Trophoblast cell (in vitro differentiated cells and primary cell): ENCODE measurements at regions not wholly inside any gene's neighbourhood (a gene's known extent, or its start where the extent isn't known, plus 50 kb on each side); places are given as distances from the start of the nearest gene placed in this dataset.

Experiments used
- DNase-seq, 2 donors: peaks; one replicate each; pipeline ENCODE4 v3.0.0-alpha.2; 2016
- H2AFZ ChIP-seq: 2 replicates; pipeline ENCODE4 v1.6.1; 2013; ENCODE audit warnings: low read length, moderate library complexity, mild to moderate bottlenecking; ENCODE audit not compliant: insufficient read depth, poor library complexity
- H2AK5ac ChIP-seq: 2 replicates; pipeline ENCODE4 v1.6.1; 2013; ENCODE audit warnings: mild to moderate bottlenecking, low read length
- H2BK120ac ChIP-seq: 2 replicates; pipeline ENCODE4 v1.6.1; 2013; ENCODE audit warnings: low read length, mild to moderate bottlenecking, moderate library complexity; ENCODE audit not compliant: insufficient read depth, poor library complexity
- H2BK12ac ChIP-seq: 2 replicates; pipeline ENCODE4 v1.6.1; 2013; ENCODE audit warnings: mild to moderate bottlenecking, low read length, moderate library complexity
- H2BK5ac ChIP-seq: 2 replicates; pipeline ENCODE4 v1.6.1; 2013; ENCODE audit warnings: low read length, low read depth, moderate library complexity, mild to moderate bottlenecking; ENCODE audit not compliant: poor library complexity
- H3K14ac ChIP-seq: 2 replicates; pipeline ENCODE4 v1.6.1; 2013; ENCODE audit warnings: mild to moderate bottlenecking, low read length
- H3K18ac ChIP-seq: 2 replicates; pipeline ENCODE4 v1.6.1; 2013; ENCODE audit warnings: mild to moderate bottlenecking, low read length
- H3K23ac ChIP-seq: 2 replicates; pipeline ENCODE4 v1.6.1; 2013; ENCODE audit warnings: low read length
- H3K27ac ChIP-seq: 2 replicates; pipeline ENCODE4 v1.5.1; 2013; ENCODE audit warnings: low read depth, mild to moderate bottlenecking, inconsistent platforms, low read length, moderate library complexity
- H3K27me3 ChIP-seq: 2 replicates; pipeline ENCODE4 v1.6.1; 2013; ENCODE audit warnings: inconsistent platforms, mild to moderate bottlenecking, low read length, moderate library complexity; ENCODE audit not compliant: insufficient read depth
- H3K36me3 ChIP-seq, 2 experiments: 1 replicate in 1 of 2; 2 replicates in 1 of 2; pipeline ENCODE4 v1.6.1; 2013; ENCODE audit warnings: low read length in 2 of 2, mild to moderate bottlenecking in 2 of 2, moderate library complexity in 1 of 2; ENCODE audit not compliant: insufficient read depth in 2 of 2, control insufficient read depth in 1 of 2
- H3K4ac ChIP-seq: 2 replicates; pipeline ENCODE4 v1.6.1; 2013; ENCODE audit warnings: low read depth, mild to moderate bottlenecking, low read length, moderate library complexity
- H3K4me1 ChIP-seq, 2 experiments: 1 replicate in 1 of 2; 2 replicates in 1 of 2; pipeline ENCODE4 v1.6.1; 2013; ENCODE audit warnings: low read length in 2 of 2, mild to moderate bottlenecking in 2 of 2, moderate library complexity in 1 of 2; ENCODE audit not compliant: insufficient read depth in 2 of 2, control insufficient read depth in 1 of 2
- H3K4me2 ChIP-seq: 2 replicates; pipeline ENCODE4 v1.6.1; 2013; ENCODE audit warnings: inconsistent platforms, mild to moderate bottlenecking, low read length, moderate library complexity
- H3K4me3 ChIP-seq: 2 replicates; pipeline ENCODE4 v1.5.1; 2013; ENCODE audit warnings: mild to moderate bottlenecking, low read depth, low read length, inconsistent platforms
- H3K79me1 ChIP-seq: one replicate; pipeline ENCODE4 v1.6.1; 2013; ENCODE audit warnings: low read length
- H3K79me2 ChIP-seq: 2 replicates; pipeline ENCODE4 v1.6.1; 2013; ENCODE audit warnings: low read length, mild to moderate bottlenecking; ENCODE audit not compliant: control insufficient read depth, insufficient read depth, poor library complexity
- H3K9ac ChIP-seq: 2 replicates; pipeline ENCODE4 v1.6.1; 2013; ENCODE audit warnings: mild to moderate bottlenecking, low read length
- H3K9me3 ChIP-seq: 2 replicates; pipeline ENCODE4 v1.6.1; 2013; ENCODE audit warnings: low read depth, mild to moderate bottlenecking, control low read depth, inconsistent platforms, low read length; ENCODE audit not compliant: insufficient read depth
- H4K12ac ChIP-seq: 2 replicates; pipeline ENCODE4 v1.6.1; 2013; ENCODE audit warnings: low read depth, mild to moderate bottlenecking, low read length, moderate library complexity
- H4K8ac ChIP-seq: 2 replicates; pipeline ENCODE4 v1.6.1; 2013; ENCODE audit warnings: low read depth, mild to moderate bottlenecking, low read length, moderate library complexity
- H4K91ac ChIP-seq: one replicate; pipeline ENCODE4 v1.6.1; 2013; ENCODE audit warnings: low read depth, mild to moderate bottlenecking, low read length, moderate library complexity
- WGBS: extraction: QIAGEN DNeasy Blood & Tissue Kit; methylation state at CpG from one replicate; pipeline ENCODE4 v1.1.7; 2013; ENCODE audit warnings: missing lambda C conversion rate; ENCODE audit not compliant: insufficient read length, insufficient coverage; ENCODE audit errors: extremely low coverage; 5-methylcytosine and 5-hydroxymethylcytosine counted together

DNA sequence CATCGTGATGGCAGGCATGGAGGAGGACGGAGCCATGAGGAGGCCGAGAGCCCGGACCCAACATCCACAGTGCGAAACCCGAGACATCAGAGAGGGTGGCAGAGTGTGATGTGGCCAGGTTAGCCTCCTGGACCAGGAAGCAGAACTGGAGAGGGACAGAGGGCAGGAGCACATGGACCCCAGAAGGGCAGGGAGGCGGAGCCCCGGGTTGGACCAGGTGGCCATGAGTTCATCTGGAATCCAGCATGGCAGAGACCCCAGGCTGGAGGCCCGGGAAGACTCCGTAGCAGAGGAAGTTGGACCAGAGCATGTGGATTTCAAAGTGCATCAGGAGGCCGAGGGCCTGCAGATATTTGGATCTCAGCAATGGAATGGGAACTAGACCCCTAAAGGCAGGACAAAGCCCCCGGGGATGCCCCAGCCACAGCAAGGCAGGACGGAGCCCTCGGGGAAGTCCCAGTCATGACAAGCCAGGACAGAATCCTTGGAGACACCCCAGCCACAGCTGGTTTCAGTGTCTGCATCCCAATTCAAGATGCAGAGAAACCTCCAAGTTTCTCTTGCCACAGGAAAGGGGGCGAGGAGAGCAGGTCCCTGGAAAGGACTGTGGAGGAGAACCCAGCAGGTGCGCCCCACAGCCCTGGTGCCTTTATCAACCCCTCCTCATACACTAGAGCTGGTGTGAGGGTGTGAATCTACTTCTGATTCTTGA, 1393.4 kb downstream of the BRD1 start:
- H3K18ac ChIP-seq: no peak overlapping the region

DNA sequence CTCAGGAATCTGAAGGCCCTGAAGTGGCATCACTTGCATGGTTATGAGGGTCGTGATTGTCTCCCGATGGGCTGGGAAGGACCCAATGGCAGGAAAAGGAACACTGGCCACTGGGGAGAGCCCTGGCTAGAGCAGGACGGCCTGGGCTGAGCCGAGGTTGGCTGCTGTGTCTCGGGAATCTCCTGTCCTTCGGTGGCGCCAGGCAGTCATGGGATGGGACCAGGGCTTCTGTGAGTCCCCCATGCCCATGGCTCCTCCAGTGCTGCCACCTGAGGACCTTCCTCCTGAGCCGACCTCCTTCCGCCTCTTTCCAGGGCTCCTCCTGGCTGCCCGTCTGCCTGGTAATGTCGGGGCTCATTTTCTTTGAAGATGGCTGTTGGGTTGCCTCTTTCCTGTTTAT, 1394.0 kb downstream of the BRD1 start:
- no CpG with 5 or more reads among the region's 11 CpGs for WGBS
- Histone ChIP-seq H3K36me3 (no peaks in the 10 kb centered on the region), H2AK5ac (no peak overlapping the region), H3K79me2 (no peaks in the 10 kb centered on the region), H2BK5ac (no peak overlapping the region), H2AFZ (no peak overlapping the region), H4K12ac (no peak overlapping the region), H3K4ac (no peak overlapping the region), H3K9ac (no peak overlapping the region), H3K4me1 (peaks cover 0 to 2% of the 10 kb centered on the region in 2 experiments), H3K27ac (no peak overlapping the region), H3K14ac (no peak overlapping the region), H3K27me3 (no peaks in the 10 kb centered on the region), H4K91ac (no peak overlapping the region), H3K9me3 (peaks cover 2% of the 10 kb centered on the region), H3K23ac (no peak overlapping the region), H4K8ac (no peak overlapping the region), H3K4me3 (no peak overlapping the region), H2BK12ac (no peak overlapping the region), H3K79me1 (no peaks in the 10 kb centered on the region), H3K18ac (no peak overlapping the region), H3K4me2 (no peak overlapping the region), H2BK120ac (no peak overlapping the region)
- DNase-seq: no peak

More for the DNA sequence above, 1393.4 kb downstream of the BRD1 start:
- H2AK5ac ChIP-seq: no peak overlapping the region
- DNase-seq: no peak
- no peak overlapping the region for H3K14ac ChIP-seq
- H3K79me2 ChIP-seq: no peaks in the 10 kb centered on the region
- no peak overlapping the region for H2BK120ac ChIP-seq
- peaks cover 2% of the 10 kb centered on the region for H3K9me3 ChIP-seq
- H3K27me3 ChIP-seq: no peaks in the 10 kb centered on the region
- no peak overlapping the region for H3K27ac ChIP-seq
- WGBS: no CpG with 5 or more reads among the region's 16 CpGs
- H3K36me3 ChIP-seq: no peaks in the 10 kb centered on the region
- H3K23ac ChIP-seq: no peak overlapping the region
- no peak overlapping the region for H2BK5ac ChIP-seq
- H2AFZ ChIP-seq: no peak overlapping the region
- no peaks in the 10 kb centered on the region for H3K79me1 ChIP-seq
- H3K9ac ChIP-seq: no peak overlapping the region
- peak overlapping the region; percentile 13 for H3K4me3 ChIP-seq
- H4K91ac ChIP-seq: no peak overlapping the region
- no peak overlapping the region for H2BK12ac ChIP-seq
- H3K4me2 ChIP-seq: no peak overlapping the region
- no peak overlapping the region for H3K4ac ChIP-seq
- no peak overlapping the region for H4K12ac ChIP-seq
- no peaks in the 10 kb centered on the region for H3K4me1 ChIP-seq
- H4K8ac ChIP-seq: no peak overlapping the region

DNA sequence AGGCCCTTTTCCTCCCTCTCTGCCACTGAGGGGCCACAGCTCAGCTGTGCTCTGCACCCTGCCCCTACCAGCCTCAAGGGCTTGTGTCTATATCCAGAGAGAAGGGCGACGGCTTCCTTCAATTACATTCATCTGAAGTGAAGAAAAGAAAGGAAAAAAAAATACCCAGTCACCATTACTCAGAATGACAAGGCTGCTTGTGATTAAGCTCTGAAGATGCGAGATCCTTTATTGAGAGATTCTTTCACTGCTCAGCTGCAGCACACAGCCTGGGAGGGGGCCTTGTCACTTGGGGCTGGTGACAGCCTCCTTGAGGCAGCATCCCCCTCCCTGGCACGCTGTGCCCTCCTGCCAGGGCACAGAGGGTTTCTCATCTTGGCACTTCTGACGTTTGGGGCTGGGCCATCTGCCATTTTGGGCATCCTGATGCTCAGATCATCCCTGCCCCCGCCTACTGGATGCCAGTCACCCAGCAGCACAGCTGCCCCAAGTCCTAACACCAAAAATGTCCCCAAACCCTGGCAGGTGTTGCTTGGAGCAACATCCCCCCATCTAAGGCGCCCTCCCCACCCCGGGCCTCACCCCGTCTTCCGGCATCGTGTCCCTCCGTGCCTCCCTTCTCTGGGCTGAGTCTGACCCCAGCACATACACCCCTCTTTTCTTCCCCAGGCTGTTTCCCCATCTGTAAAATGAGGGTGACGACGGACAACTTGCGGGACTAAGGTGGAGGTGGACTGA, 1394.7 kb downstream of the BRD1 start:
- H2BK120ac ChIP-seq: no peak overlapping the region
- no peak overlapping the region for H3K14ac ChIP-seq
- no peak overlapping the region for H3K9ac ChIP-seq
- H3K79me2 ChIP-seq: no peaks in the 10 kb centered on the region
- no peak overlapping the region for H2AFZ ChIP-seq
- H3K4me1 ChIP-seq: peaks cover 0 to 2% of the 10 kb centered on the region in 2 experiments
- H2BK5ac ChIP-seq: no peak overlapping the region
- no peak overlapping the region for H2AK5ac ChIP-seq
- H3K4me2 ChIP-seq: no peak overlapping the region
- DNase-seq: no peak
- H3K27ac ChIP-seq: no peak overlapping the region
- no peak overlapping the region for H4K8ac ChIP-seq
- no peaks in the 10 kb centered on the region for H3K79me1 ChIP-seq
- H4K91ac ChIP-seq: no peak overlapping the region
- H4K12ac ChIP-seq: no peak overlapping the region
- H3K36me3 ChIP-seq: no peaks in the 10 kb centered on the region
- no peak overlapping the region for H3K4me3 ChIP-seq
- no peak overlapping the region for H3K23ac ChIP-seq
- peaks cover 2% of the 10 kb centered on the region for H3K9me3 ChIP-seq
- no peak overlapping the region for H3K4ac ChIP-seq
- H2BK12ac ChIP-seq: no peak overlapping the region
- no peaks in the 10 kb centered on the region for H3K27me3 ChIP-seq
- H3K18ac ChIP-seq: no peak overlapping the region
- WGBS: no CpG with 5 or more reads among the region's 15 CpGs

DNA sequence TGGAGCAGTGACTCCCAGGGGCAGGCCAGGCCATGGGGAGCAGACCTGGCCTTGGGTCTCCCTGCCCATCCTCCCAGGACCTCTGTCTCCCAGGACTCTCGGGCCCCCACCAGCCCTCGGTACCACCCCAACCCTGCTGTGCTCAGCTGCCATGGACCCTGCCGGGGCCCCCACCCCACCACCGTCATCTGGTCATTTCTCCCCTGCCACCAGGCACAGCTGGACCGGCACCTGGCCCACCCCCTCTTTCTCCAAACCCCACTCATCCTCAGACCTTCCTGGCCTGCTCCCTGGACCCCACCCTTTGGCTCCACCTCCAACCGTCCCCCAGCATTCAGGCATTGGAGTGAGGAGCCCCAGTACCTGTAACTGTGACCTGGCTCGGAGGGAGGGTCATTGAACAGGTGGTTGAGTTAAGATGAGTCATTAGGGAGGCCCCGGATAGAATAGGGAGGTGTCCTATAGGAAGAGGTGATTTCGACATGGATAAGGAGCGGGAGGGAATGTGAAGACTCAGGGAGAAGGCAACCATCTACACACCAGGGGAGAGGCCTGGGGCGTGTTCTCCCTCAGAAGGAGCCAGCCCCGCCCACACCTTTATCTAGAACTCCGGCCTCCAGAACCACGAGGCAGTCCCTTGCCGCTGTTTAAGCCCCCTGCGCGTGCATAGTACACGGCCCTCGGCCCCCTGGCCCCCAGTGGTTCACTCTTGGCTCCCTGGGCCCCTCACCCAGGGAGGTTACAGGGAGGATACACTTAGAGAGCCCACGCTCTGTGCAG, 1395.9 kb downstream of the BRD1 start:
- Histone ChIP-seq H4K91ac (no peak overlapping the region), H4K8ac (no peak overlapping the region), H2AK5ac (no peak overlapping the region), H3K79me1 (no peaks in the 10 kb centered on the region), H4K12ac (no peak overlapping the region), H3K4me1 (peaks cover 0 to 2% of the 10 kb centered on the region in 2 experiments), H3K9ac (no peak overlapping the region), H3K4me2 (no peak overlapping the region), H3K23ac (no peak overlapping the region), H3K4me3 (no peak overlapping the region), H3K14ac (no peak overlapping the region), H3K36me3 (no peaks in the 10 kb centered on the region), H3K79me2 (no peaks in the 10 kb centered on the region), H2AFZ (no peak overlapping the region), H2BK12ac (no peak overlapping the region), H3K27me3 (no peaks in the 10 kb centered on the region), H3K4ac (no peak overlapping the region), H3K27ac (no peak overlapping the region), H2BK120ac (no peak overlapping the region), H3K9me3 (peaks cover 4% of the 10 kb centered on the region), H3K18ac (no peak overlapping the region), H2BK5ac (no peak overlapping the region)
- WGBS: no CpG with 5 or more reads among the region's 20 CpGs
- DNase-seq: no peak
